ENCODE measurements at regions not wholly inside any gene's neighbourhood (a gene's known extent, or its start where the extent isn't known, plus 50 kb on each side); places are given as distances from the start of the nearest gene placed in this dataset.

DNA sequence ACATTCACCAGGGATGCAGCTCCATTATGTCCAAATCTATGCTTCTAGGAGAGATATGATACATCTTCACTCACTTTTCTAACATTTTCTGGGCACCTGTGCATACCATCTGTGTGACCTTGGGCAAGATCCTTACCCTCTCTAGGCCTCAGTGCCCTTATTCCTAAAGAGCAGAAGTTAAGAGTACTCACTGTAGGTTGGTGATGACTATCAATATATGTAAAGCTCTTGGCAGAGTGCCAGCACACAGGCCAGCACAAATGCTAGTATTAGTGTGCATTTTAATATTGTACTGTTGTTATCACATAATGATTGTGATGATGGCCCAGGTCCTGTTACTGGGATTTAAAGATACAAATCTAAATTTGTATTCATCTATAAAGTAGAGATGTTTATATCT lies 199.2 kb downstream of the RAD51AP2 start (continued):
- TF ChIP-seq ZNF462 (CRISPR knock-in tag; IDR thresholded peaks at IDR 0.05) (no peak), ETS1 (IDR thresholded peaks at IDR 0.05) (no peak), EZH2phosphoT487 (IDR thresholded peaks at IDR 0.05; ENCODE audit: unreplicated experiment) (no peak), JUNB (IDR thresholded peaks at IDR 0.05; ENCODE audit: unreplicated experiment) (no peak), ZNF331 (CRISPR knock-in tag; IDR thresholded peaks at IDR 0.05; ENCODE audit: low read depth) (no peak), NANOG (IDR thresholded peaks at IDR 0.05; ENCODE audit: borderline replicate concordance) (no peak), POLR2AphosphoS5 (IDR thresholded peaks at IDR 0.05; ENCODE audit: low read depth) (no peak), EZH2 (IDR thresholded peaks at IDR 0.05; ENCODE audit: low read depth, unreplicated experiment) (no peak)

- Mint-ChIP-seq H3K27ac (no peak overlapping the region), H3K4me1 (0 out of 3 replicates have a peak, but pooled peaks cover 3% of the 10 kb centered on the region), H3K36me3 (ENCODE audit: low read depth) (no peaks in the 10 kb centered on the region), H3K27me3 (ENCODE audit: insufficient read depth, low read depth, poor library complexity) (no peaks in the 10 kb centered on the region), H3K4me3 (no peak overlapping the region), H3K9me3 (no peaks in the 10 kb centered on the region)
- Histone ChIP-seq H3K4me1 (ENCODE audit: insufficient read depth) (no peaks in the 10 kb centered on the region), H3F3A (replicated peaks; ENCODE audit: low read depth) (no peaks in the 10 kb centered on the region), H4K20me1 (replicated peaks; ENCODE audit: insufficient read depth) (no peaks in the 10 kb centered on the region), H2AFZ (no peak overlapping the region), H3K79me2 (replicated peaks; ENCODE audit: insufficient read depth) (no peaks in the 10 kb centered on the region), H3K27me3 (ENCODE audit: insufficient read depth) (no peaks in the 10 kb centered on the region), H3K9me2 (ENCODE audit: insufficient read depth) (peaks cover 9% of the 10 kb centered on the region; the same call in 1 of the 2 replicates), H3K36me3 (ENCODE audit: insufficient read depth) (no peaks in the 10 kb centered on the region), H3K4me3 (no peak overlapping the region), H3K27ac (ENCODE audit: low read depth) (no peak overlapping the region), H3K4me2 (no peak overlapping the region)
- ATAC-seq (no peak), DNase-seq (ENCODE audit: low spot score) (no peak)
- TF ChIP-seq STAT1 (IDR thresholded peaks at IDR 0.05; ENCODE audit: unreplicated experiment) = no peak
- TF ChIP-seq NANOG (IDR thresholded peaks at IDR 0.05; ENCODE audit: borderline replicate concordance) = no peak
- TF ChIP-seq ETS1 (IDR thresholded peaks at IDR 0.05) = no peak
- TF ChIP-seq JUNB (IDR thresholded peaks at IDR 0.05; ENCODE audit: unreplicated experiment) = no peak
- no peak for TF ChIP-seq ZNF331 (CRISPR knock-in tag; IDR thresholded peaks at IDR 0.05; ENCODE audit: low read depth)
- no peak for TF ChIP-seq CREB1 (CRISPR knock-in tag; IDR thresholded peaks at IDR 0.05; ENCODE audit: low read depth)
- no peak for TF ChIP-seq POLR2AphosphoS5 (IDR thresholded peaks at IDR 0.05; ENCODE audit: low read depth)
These were observed 200.2 kb downstream of the RAD51AP2 start for GRCh38 chr2:17318013-17318412.

Measured in GM23338 (cell line).